CD4-positive, alpha-beta T cell (primary cell): ENCODE measurements at regions not wholly inside any gene's neighbourhood (a gene's known extent, or its start where the extent isn't known, plus 50 kb on each side); places are given as distances from the start of the nearest gene placed in this dataset.

Source experiments
- ATAC-seq: fragments of 200-7000 bp; cut with Tn5 transposase; one replicate; pipeline ENCODE4 v1.10.0; 2022; ENCODE audit warnings: mild to moderate bottlenecking; ENCODE audit not compliant: poor library complexity
- CTCF ChIA-PET: fragments of 350-600 bp; sonication (Branson Sonifier 250); formaldehyde crosslinking; loops from one replicate; lab custom pipeline; 2021; ENCODE audit warnings: antibody characterized with exemption, inconsistent platforms; lab: Charles Lee
- POLR2A ChIA-PET: fragments of 350-600 bp; sonication (Branson Sonifier 250); formaldehyde crosslinking; loops from one replicate; lab custom pipeline; 2021; ENCODE audit warnings: antibody characterized with exemption, inconsistent platforms; lab: Charles Lee
- DNase-seq, 14 experiments: peaks; one replicate each; pipeline ENCODE4 v3.0.0-alpha.2; 2013 to 2020; ENCODE audit warnings: mixed read lengths in 2 of 14
- H3K27ac ChIP-seq, 2 donors: one replicate each; pipeline versions ENCODE4 v1.5.1 to v1.7.0; 2013; ENCODE audit warnings: low read length in 2 of 2, low read depth in 1 of 2, mild to moderate bottlenecking in 1 of 2
- H3K27me3 ChIP-seq, 2 experiments: 1 replicate in 1 of 2; 2 replicates in 1 of 2; pipeline versions ENCODE4 v1.6.1 to v1.7.0; 2013; ENCODE audit warnings: low read length in 2 of 2, control low read depth in 1 of 2, mild to moderate bottlenecking in 1 of 2, moderate library complexity in 1 of 2; ENCODE audit not compliant: insufficient read depth in 2 of 2, control insufficient read depth in 1 of 2
- H3K36me3 ChIP-seq: one replicate; pipeline ENCODE4 v1.6.1; 2013; ENCODE audit warnings: low read length, control low read depth; ENCODE audit not compliant: insufficient read depth
- H3K4me1 ChIP-seq: one replicate; pipeline ENCODE4 v1.6.1; 2013; ENCODE audit warnings: low read length, control low read depth; ENCODE audit not compliant: insufficient read depth
- H3K4me3 ChIP-seq: one replicate; pipeline ENCODE4 v1.5.1; 2013; ENCODE audit warnings: mild to moderate bottlenecking, low read length, moderate library complexity
- H3K9me3 ChIP-seq, 2 experiments: 1 replicate in 1 of 2; 2 replicates in 1 of 2; pipeline versions ENCODE4 v1.6.1 to v1.7.0; 2013; ENCODE audit warnings: low read length in 2 of 2, mild to moderate bottlenecking in 2 of 2, control low read depth in 1 of 2, moderate library complexity in 1 of 2; ENCODE audit not compliant: control insufficient read depth in 1 of 2, insufficient read depth in 1 of 2
- H3K27ac Mint-ChIP-seq: one replicate; pipeline ENCODE4 v1.8.0; 2020; ENCODE audit warnings: mixed read lengths
- H3K27me3 Mint-ChIP-seq: one replicate; pipeline ENCODE4 v1.8.0; 2021; ENCODE audit warnings: mixed read lengths
- H3K36me3 Mint-ChIP-seq: one replicate; pipeline ENCODE4 v1.8.0; 2021; ENCODE audit warnings: low read depth, mixed read lengths
- H3K4me1 Mint-ChIP-seq: one replicate; pipeline ENCODE4 v1.8.0; 2021; ENCODE audit warnings: low read depth, mixed read lengths
- H3K4me3 Mint-ChIP-seq: one replicate; pipeline ENCODE4 v1.8.0; 2020; ENCODE audit warnings: mild to moderate bottlenecking, mixed read lengths
- H3K9me3 Mint-ChIP-seq: one replicate; pipeline ENCODE4 v1.8.0; 2020; ENCODE audit warnings: mixed read lengths
- CTCF ChIP-seq: fragments of 200-600 bp; IDR thresholded peaks from one replicate; pipeline ENCODE4 v1.8.0; 2022; ENCODE audit warnings: antibody characterized with exemption, mild to moderate bottlenecking
- intact Hi-C, 2 experiments: fragments of 100-400 bp; cut with DNase I in 1 of 2; cut with micrococcal nuclease in 1 of 2; formaldehyde crosslinking; loops; one replicate each; pipeline versions ENCODE4 v1.15.1 to v1.9.0; 2023 to 2025; cut with DNase I, micrococcal nuclease

- no peaks in the 10 kb centered on the region for H3K4me1 ChIP-seq
- ChIA-PET POLR2A (no interaction called here), CTCF (no interaction called here)
- H3K36me3 ChIP-seq, result no peaks in the 10 kb centered on the region
- DNase-seq, result no peak
- H3K36me3 Mint-ChIP-seq, result no peaks in the 10 kb centered on the region
- no peak for TF ChIP-seq CTCF
- no peak for ATAC-seq
- H3K9me3 Mint-ChIP-seq, result peaks cover 7% of the 10 kb centered on the region
- no peaks in the 10 kb centered on the region for H3K4me1 Mint-ChIP-seq
- peaks cover 0 to 6% of the 10 kb centered on the region in 2 experiments for H3K9me3 ChIP-seq
- H3K27ac Mint-ChIP-seq, result no peak overlapping the region
- H3K4me3 ChIP-seq, result no peak overlapping the region
- H3K27me3 ChIP-seq, result no peaks in the 10 kb centered on the region
- no peaks in the 10 kb centered on the region for H3K27me3 Mint-ChIP-seq
- H3K27ac ChIP-seq, result no peak overlapping the region
- intact Hi-C loops, result no loop called here
- H3K4me3 Mint-ChIP-seq, result no peak overlapping the region
Observed at GRCh38 chr17:71942626-71943025, 178.2 kb upstream of the SOX9 start.

GRCh38 chr17:71948703-71949422 lies 172.0 kb upstream of the SOX9 start:
- no peaks in the 10 kb centered on the region for H3K4me1 Mint-ChIP-seq
- H3K27ac Mint-ChIP-seq, result no peak overlapping the region
- H3K9me3 Mint-ChIP-seq, result peaks cover 3% of the 10 kb centered on the region
- no peak for ATAC-seq
- no peak for DNase-seq
- CTCF ChIA-PET, result no interaction called here
- Histone ChIP-seq H3K27me3 (no peaks in the 10 kb centered on the region), H3K27ac (no peak overlapping the region), H3K4me1 (no peaks in the 10 kb centered on the region), H3K4me3 (no peak overlapping the region), H3K36me3 (no peaks in the 10 kb centered on the region), H3K9me3 (no peaks in the 10 kb centered on the region)
- POLR2A ChIA-PET, result no interaction called here
- H3K36me3 Mint-ChIP-seq, result no peaks in the 10 kb centered on the region
- TF ChIP-seq CTCF, result no peak
- H3K27me3 Mint-ChIP-seq, result no peaks in the 10 kb centered on the region
- no peak overlapping the region for H3K4me3 Mint-ChIP-seq
- intact Hi-C loops, result no loop called here

GRCh38 chr17:71959154-71959553 lies 161.7 kb upstream of the SOX9 start:
- H3K27ac ChIP-seq, result no peak overlapping the region
- no peak overlapping the region for H3K4me3 ChIP-seq
- no peak for ATAC-seq
- peaks cover 0 to 12% of the 10 kb centered on the region in 2 experiments for H3K9me3 ChIP-seq
- DNase-seq, result no peak
- no peaks in the 10 kb centered on the region for H3K36me3 ChIP-seq
- no peaks in the 10 kb centered on the region for H3K27me3 ChIP-seq
- Mint-ChIP-seq H3K4me1 (no peaks in the 10 kb centered on the region), H3K4me3 (no peak overlapping the region), H3K9me3 (peaks cover 7% of the 10 kb centered on the region), H3K27ac (no peak overlapping the region), H3K27me3 (no peaks in the 10 kb centered on the region), H3K36me3 (no peaks in the 10 kb centered on the region)
- no peak for TF ChIP-seq CTCF
- ChIA-PET CTCF (no interaction called here), POLR2A (no interaction called here)
- no peaks in the 10 kb centered on the region for H3K4me1 ChIP-seq
- intact Hi-C loops, result no loop called here
